ENCODE measurements at regions not wholly inside any gene's neighbourhood (a gene's known extent, or its start where the extent isn't known, plus 50 kb on each side); places are given as distances from the start of the nearest gene placed in this dataset.
"Not testable (repeated sequence)": the region's sequence is repeated elsewhere in the genome, so short reads cannot be mapped to it uniquely, and the experiment has no call there.

DNA sequence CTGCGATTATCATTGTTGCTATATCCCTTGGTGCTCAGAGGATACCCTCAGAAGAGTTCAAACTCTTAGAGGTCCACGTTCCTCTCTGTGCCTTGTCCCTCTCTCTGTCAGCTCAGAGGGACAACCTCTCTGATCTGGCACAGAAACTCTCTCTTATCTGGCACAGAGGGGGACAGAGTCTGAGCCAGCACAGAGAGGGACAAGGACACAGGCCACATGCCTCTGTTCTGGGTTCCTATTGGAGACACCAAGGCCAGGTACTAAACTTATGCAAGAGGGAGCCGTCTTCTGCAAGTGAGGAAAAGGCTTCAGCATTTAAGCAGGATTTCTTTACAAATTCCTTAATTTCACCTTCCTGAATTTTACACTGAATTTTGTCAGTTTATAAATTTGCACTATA lies 565.2 kb downstream of the TOX3 start:
- Mint-ChIP-seq H3K4me1 (no peaks in the 10 kb centered on the region), H3K9me3 (peaks cover 0 to 6% (median 0%) of the 10 kb centered on the region in 6 donors), H3K4me3 (no peak overlapping the region), H3K27me3 (ENCODE audit: low read depth in 3 of 3) (peaks cover 0 to 3% (median 2%) of the 10 kb centered on the region in 3 donors), H3K27ac (no peak overlapping the region), H3K36me3 (no peaks in the 10 kb centered on the region)
- no peak for DNase-seq

DNA sequence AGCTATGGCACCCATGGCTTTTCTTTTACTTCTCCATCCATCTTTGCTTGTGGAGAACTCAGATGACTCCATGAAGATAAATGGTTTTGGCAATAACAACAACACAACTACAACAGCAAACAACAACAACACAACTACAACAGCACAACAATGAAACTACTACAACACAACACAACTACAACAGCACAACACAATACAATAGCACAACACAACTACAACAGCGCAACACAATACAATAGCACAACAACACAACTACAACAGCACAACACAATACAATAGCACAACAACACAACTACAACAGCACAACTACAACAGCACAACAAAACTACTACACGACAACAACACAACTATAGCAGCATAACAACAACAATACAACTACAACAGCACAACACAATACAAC lies 569.4 kb downstream of the TOX3 start:
- H3K4me3 Mint-ChIP-seq; H3K9me3 Mint-ChIP-seq; DNase-seq; H3K36me3 Mint-ChIP-seq; H3K4me1 Mint-ChIP-seq; H3K27ac Mint-ChIP-seq; H3K27me3 Mint-ChIP-seq (ENCODE audit: low read depth in 3 of 3): not testable (repeated sequence)

DNA sequence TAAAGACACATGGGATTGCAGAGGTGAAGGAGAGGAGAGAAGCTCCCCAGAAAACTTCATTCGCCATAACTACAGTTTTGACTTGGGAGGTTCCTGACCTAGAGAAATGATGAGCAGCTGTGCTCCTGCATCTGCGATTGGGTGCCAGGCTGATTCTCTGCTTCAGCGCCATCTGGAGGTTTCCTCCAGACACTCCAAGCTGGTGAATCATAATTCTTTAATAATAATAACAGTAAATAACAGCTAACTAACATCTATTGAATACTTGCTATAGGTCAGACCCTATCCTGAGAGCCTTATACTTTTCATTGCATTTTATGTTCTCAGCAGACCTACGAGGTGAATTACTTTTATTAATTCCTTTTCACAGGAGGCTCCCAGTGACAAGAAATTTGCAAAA lies 575.8 kb downstream of the TOX3 start:
- H3K9me3 Mint-ChIP-seq = peaks cover 0 to 8% (median 4%) of the 10 kb centered on the region in 6 donors
- no peaks in the 10 kb centered on the region for H3K4me1 Mint-ChIP-seq
- no peaks in the 10 kb centered on the region for H3K36me3 Mint-ChIP-seq
- H3K27me3 Mint-ChIP-seq (ENCODE audit: low read depth in 3 of 3) = peaks cover 0 to 2% (median 0%) of the 10 kb centered on the region in 3 donors
- no peak overlapping the region for H3K27ac Mint-ChIP-seq
- no peak for DNase-seq
- no peak overlapping the region for H3K4me3 Mint-ChIP-seq

DNA sequence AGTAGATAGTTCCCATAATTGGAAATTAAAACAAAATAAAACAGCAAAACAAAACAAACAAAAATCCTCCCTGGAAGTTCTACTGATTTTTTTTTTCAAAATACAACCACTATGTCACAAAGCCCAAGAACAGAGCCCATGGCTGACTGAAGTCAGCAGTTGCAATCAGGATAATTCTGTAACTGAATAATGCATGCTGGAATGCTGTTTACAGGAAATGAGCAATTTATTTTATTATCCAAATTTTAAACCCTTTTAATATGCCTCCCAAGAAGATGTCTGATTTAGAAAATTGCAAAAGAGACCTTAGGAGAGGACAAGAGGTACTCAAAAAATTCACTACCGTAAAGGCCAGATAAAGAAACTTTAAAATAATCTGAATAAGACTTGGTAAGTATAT lies 578.2 kb downstream of the TOX3 start:
- DNase-seq = no peak
- H3K27me3 Mint-ChIP-seq (ENCODE audit: low read depth in 3 of 3) = no peaks in the 10 kb centered on the region
- no peaks in the 10 kb centered on the region for H3K4me1 Mint-ChIP-seq
- H3K4me3 Mint-ChIP-seq = no peak overlapping the region
- no peaks in the 10 kb centered on the region for H3K36me3 Mint-ChIP-seq
- peaks cover 0 to 6% (median under 1%) of the 10 kb centered on the region in 6 donors for H3K9me3 Mint-ChIP-seq
- H3K27ac Mint-ChIP-seq = no peak overlapping the region

DNA sequence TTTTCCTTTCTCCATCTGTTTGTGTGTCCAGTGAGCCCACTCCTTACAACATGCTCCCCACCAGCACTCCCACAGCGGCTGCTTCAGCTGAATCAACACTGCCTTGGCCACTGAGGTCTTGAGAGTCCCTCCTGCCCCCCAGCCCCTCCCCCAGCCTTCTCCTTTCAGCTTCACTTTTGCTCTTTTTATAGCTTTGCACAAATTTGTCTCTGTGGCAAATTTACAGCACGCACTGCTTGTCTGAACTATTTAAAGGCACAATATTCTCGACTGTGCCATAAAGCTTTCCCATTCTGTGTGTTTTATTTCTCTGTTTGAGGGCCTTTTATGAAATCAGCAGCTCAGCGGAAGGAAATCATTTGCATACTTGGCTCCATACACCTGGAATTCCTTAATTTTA lies 579.3 kb downstream of the TOX3 start:
- H3K27me3 Mint-ChIP-seq (ENCODE audit: low read depth in 3 of 3) = peaks cover 0 to 3% (median 0%) of the 10 kb centered on the region in 3 donors
- no peaks in the 10 kb centered on the region for H3K36me3 Mint-ChIP-seq
- DNase-seq = no peak
- no peak overlapping the region for H3K27ac Mint-ChIP-seq
- H3K9me3 Mint-ChIP-seq = peaks cover 0 to 6% (median under 1%) of the 10 kb centered on the region in 6 donors
- H3K4me1 Mint-ChIP-seq = no peaks in the 10 kb centered on the region
- H3K4me3 Mint-ChIP-seq = no peak overlapping the region

DNA sequence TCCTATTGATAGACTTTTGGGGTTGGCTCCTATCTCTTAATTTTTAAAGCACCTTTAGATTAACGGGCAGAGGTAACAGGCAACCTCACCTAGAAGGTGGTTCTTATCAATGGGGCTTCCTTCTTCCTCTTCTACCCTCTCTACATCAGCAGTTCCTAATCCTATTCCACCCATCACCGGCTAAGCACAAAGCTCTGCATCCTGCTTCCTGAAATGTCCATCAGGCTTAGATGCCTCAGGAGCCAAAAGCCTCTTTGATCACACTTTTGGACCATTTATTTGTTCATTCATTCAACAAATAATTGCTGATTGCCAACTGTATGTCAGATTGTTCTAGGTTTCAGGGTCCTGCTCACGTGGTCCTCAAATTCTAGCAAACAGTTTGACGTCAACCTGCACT lies 586.0 kb downstream of the TOX3 start:
- H3K9me3 Mint-ChIP-seq = peaks cover 0 to 12% (median 4%) of the 10 kb centered on the region in 6 donors
- no peak for DNase-seq
- H3K27me3 Mint-ChIP-seq (ENCODE audit: low read depth in 3 of 3) = peaks cover 0 to 3% (median 3%) of the 10 kb centered on the region in 3 donors
- no peaks in the 10 kb centered on the region for H3K36me3 Mint-ChIP-seq
- no peak overlapping the region for H3K4me3 Mint-ChIP-seq
- H3K27ac Mint-ChIP-seq = no peak overlapping the region
- H3K4me1 Mint-ChIP-seq = no peaks in the 10 kb centered on the region

DNA sequence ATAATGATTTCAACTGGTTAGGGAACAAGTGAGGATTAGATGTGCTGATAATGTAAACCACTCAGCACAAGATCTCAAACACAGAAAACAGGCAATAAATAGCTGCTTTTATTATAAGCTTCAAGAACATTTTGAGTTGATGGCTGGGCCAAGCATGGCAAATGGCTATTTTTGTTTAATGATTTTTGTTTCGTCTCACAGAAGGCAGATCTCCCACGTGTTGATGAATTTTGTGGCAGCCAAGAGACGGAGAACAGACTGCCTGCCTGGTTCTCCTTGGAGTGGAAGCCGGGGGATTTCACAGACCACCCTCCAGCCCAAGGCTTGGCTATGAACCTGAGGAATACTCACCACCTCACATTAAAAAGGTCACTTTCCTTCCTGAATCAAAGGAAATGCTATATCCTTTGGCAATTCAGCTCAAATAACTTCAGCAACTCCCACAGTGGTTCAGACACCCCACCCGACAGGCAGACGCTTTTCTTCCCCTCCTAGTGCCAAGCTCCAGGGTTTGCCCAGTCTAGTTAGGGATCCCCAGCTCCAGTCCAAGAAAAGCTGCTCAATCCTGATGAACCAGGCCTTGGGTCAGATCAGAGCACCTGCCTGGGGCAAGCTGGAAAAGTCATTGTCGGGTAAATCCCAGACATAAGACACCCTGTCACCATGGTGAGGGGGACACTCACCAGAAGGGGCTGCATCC lies 593.5 kb downstream of the TOX3 start:
- no peak for DNase-seq
- H3K36me3 Mint-ChIP-seq = no peaks in the 10 kb centered on the region
- H3K9me3 Mint-ChIP-seq = peaks cover 0 to 16% (median 0%) of the 10 kb centered on the region in 6 donors
- peaks cover 0 to 5% (median 1%) of the 10 kb centered on the region in 3 donors for H3K27me3 Mint-ChIP-seq (ENCODE audit: low read depth in 3 of 3)
- no peaks in the 10 kb centered on the region for H3K4me1 Mint-ChIP-seq
- no peak overlapping the region for H3K27ac Mint-ChIP-seq
- H3K4me3 Mint-ChIP-seq = no peak overlapping the region

DNA sequence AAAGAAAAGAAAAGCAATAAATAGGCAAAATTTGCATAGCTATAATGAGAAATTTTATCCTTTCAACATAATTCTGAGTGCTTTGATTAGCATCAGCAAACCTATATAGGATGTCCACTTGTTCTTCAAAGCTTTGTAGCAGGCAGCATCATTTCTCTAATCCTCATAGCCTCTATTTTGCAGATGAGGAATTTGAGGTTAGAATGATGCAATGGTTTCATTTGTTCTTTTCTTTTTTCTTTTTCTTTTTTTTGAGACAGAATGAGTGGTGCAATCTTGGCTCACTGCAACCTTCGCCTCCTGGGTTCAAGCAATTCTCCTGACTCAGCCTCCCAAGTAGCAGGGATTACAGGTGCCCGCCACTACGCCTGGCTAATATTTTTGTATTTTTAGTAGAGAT lies 594.4 kb downstream of the TOX3 start:
- Mint-ChIP-seq H3K4me3 (no peak overlapping the region), H3K27me3 (ENCODE audit: low read depth in 3 of 3) (peaks cover 0 to 5% (median 1%) of the 10 kb centered on the region in 3 donors), H3K27ac (no peak overlapping the region), H3K36me3 (no peaks in the 10 kb centered on the region), H3K4me1 (no peaks in the 10 kb centered on the region), H3K9me3 (peaks cover 0 to 11% (median 0%) of the 10 kb centered on the region in 6 donors)
- no peak for DNase-seq

DNA sequence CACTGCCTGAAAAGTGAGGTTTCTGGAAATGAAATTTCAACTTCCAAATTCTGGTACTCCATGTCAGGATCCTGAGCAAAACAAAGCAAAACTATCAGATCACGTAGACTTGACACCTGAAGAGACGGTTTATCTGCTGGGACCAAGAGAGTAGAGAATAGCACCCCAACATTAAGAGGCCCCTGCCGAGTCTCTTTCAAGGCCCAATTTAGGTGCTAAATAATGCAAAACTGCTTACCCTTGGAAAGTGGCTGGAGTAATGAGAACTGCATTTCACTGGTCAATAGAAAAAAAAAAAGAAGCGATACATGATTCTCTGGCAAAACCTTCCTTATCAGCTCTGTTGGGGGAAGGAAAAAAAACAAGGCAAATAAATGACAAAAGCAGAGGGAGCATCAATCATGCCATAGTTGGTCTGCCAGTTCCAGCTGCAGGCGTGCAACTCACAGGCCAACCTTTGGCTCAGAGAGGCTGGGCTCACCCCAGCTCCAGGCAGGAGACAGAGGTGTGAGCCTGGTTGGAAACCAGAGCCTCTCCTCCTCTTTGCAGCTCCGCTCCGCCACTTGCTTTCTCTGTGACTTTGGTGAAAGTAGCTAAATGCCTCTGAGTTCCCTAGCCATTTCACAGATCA lies 595.2 kb downstream of the TOX3 start:
- peaks cover 0 to 3% (median 1%) of the 10 kb centered on the region in 3 donors for H3K27me3 Mint-ChIP-seq (ENCODE audit: low read depth in 3 of 3)

DNA sequence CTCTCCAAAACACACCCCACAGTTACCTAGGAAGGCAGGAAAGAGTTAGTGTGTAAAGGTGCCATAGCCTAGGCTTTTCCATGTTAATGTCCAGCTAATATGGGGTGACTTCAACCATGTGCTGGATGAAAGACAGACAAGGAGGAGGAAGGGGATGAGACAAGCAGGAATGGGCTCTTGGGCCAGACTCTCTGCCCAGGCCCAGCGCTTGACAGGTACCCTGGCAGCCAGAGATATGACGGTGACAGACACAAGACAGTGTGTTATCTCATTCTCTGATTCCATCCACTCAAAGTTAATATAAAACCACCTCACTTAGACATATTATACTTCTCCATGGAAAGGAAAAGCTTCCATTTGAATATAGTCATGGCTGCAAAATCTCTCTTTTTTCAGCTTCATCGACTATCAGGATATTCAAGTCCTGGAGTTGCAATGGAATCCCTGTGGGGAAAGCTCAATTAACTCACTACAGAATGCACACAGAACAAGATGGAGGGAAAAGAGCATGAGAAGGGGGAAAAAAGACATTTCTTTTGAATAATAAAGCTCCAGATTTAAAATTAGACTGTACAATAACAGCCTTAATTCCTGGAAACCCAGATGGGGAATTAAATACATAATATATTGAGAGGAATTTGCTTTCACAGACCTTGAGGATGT lies 596.7 kb downstream of the TOX3 start:
- Mint-ChIP-seq H3K27me3 (ENCODE audit: low read depth in 3 of 3) (peaks cover 0 to 2% (median 1%) of the 10 kb centered on the region in 3 donors), H3K9me3 (peaks cover 0 to 11% (median 0%) of the 10 kb centered on the region in 6 donors), H3K36me3 (no peaks in the 10 kb centered on the region), H3K4me3 (no peak overlapping the region), H3K27ac (no peak overlapping the region), H3K4me1 (no peaks in the 10 kb centered on the region)
- DNase-seq = no peak

More for the DNA sequence above, 595.2 kb downstream of the TOX3 start:
- H3K36me3 Mint-ChIP-seq = no peaks in the 10 kb centered on the region
- H3K9me3 Mint-ChIP-seq = peaks cover 0 to 11% (median 0%) of the 10 kb centered on the region in 6 donors
- H3K4me3 Mint-ChIP-seq = no peak overlapping the region
- DNase-seq = no peak
- no peak overlapping the region for H3K27ac Mint-ChIP-seq
- no peaks in the 10 kb centered on the region for H3K4me1 Mint-ChIP-seq

DNA sequence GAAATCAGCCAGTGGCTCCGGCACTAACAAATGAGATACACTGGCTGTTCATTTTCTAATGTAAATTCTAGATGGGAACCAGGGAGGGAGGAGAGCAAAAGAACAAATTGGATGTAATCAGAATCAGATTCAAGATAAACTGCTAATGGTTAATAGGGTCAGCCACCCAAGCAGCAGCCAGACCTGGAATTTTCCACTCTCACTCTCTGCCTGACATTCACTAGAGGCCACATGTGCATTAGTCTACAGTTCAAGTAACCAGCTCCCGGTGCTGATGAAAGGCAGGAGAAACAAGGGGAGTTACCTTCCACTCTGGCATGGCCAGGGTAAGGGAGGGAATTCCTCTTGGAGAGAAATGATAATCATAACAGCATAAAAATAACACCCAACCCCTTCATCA lies 597.7 kb downstream of the TOX3 start:
- Mint-ChIP-seq H3K4me3 (no peak overlapping the region), H3K27ac (no peak overlapping the region), H3K36me3 (no peaks in the 10 kb centered on the region)

DNA sequence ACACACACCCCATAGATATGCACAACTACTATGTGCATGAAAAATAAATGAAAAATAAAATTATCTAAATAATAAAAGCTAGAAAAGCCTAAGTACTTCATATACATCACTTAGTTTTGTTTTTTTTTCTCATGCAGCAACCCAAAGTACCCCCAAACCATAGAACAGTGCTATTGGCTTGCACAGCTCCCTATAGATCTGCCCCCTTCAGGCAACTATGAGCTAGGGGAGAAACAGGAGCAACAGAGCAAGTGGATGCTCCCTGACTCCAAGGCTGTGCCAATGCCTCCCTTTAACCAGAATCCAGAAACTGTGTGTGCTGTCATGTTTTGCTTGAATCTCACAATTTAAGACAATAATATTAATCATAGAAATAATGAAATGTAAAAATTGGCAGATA lies 605.5 kb downstream of the TOX3 start:
- Mint-ChIP-seq H3K9me3 (peaks cover 0 to 9% (median 3%) of the 10 kb centered on the region in 6 donors), H3K4me1 (no peaks in the 10 kb centered on the region), H3K4me3 (no peak overlapping the region), H3K27me3 (ENCODE audit: low read depth in 3 of 3) (peaks cover 0 to 2% (median 0%) of the 10 kb centered on the region in 3 donors), H3K36me3 (no peaks in the 10 kb centered on the region), H3K27ac (no peak overlapping the region)
- no peak for DNase-seq

More for the DNA sequence above, 597.7 kb downstream of the TOX3 start:
- Mint-ChIP-seq H3K27me3 (ENCODE audit: low read depth in 3 of 3) (peaks cover 0 to 1% (median 0%) of the 10 kb centered on the region in 3 donors), H3K9me3 (peaks cover 0 to 11% (median 2%) of the 10 kb centered on the region in 6 donors), H3K4me1 (no peaks in the 10 kb centered on the region)
- DNase-seq = no peak

DNA sequence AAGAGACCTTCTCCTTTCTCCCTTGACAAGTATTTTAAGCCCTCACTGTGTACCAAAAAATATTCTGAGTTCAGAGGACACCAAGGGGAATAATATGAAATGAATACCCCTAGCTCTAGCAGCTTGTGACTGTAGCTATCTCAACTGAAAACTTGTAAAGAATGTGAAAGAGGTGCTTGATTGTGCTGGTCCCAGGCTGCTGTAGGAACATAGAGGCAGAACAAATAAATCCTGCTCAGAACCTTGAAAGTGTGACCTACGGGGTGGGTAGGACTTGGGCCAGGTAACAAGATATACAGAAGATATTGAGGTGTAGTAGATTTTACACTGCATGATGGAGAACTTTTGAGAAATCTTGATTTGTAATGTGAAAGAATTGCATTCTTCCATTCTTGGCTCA lies 606.8 kb downstream of the TOX3 start:
- no peaks in the 10 kb centered on the region for H3K4me1 Mint-ChIP-seq
- H3K4me3 Mint-ChIP-seq = no peak overlapping the region
- H3K36me3 Mint-ChIP-seq = no peaks in the 10 kb centered on the region
- no peak overlapping the region for H3K27ac Mint-ChIP-seq
- H3K27me3 Mint-ChIP-seq (ENCODE audit: low read depth in 3 of 3) = peaks cover 0 to 2% (median 0%) of the 10 kb centered on the region in 3 donors
- H3K9me3 Mint-ChIP-seq = peaks cover 0 to 13% (median 4%) of the 10 kb centered on the region in 6 donors
- DNase-seq = no peak

DNA sequence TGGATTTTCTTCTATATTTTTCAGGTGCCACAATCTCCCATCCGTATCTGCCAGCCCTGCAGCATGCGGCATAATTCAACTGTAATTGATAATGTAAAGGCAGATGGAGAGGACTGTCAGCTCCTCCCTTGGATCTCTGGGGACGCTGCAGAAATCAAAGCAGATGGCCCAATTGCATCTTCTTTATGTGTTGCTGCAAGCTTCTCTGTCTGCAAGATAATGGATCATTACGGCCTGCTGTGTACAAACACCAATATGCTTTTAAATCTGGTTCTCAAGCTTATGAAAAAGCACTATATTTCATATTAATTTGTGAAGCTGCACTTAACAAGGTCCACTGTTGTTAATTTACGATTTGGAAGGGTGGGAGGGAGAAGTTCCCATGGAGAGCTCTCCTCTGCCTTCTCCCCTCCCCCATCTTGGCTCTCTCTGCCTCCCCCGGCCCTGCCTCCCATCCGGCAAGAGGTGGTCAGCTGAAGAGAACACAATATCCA lies 607.5 kb downstream of the TOX3 start:
- H3K27me3 Mint-ChIP-seq (ENCODE audit: low read depth in 3 of 3) = peaks cover 0 to 2% (median 0%) of the 10 kb centered on the region in 3 donors
- no peak overlapping the region for H3K4me3 Mint-ChIP-seq
- H3K4me1 Mint-ChIP-seq = no peaks in the 10 kb centered on the region
- no peak for DNase-seq
- peaks cover 0 to 13% (median 3%) of the 10 kb centered on the region in 6 donors for H3K9me3 Mint-ChIP-seq
- H3K36me3 Mint-ChIP-seq = no peaks in the 10 kb centered on the region
- H3K27ac Mint-ChIP-seq = no peak overlapping the region

Data from immature natural killer cell (primary cell).